Stromal cell of bone marrow (primary cell): ENCODE measurements at regions not wholly inside any gene's neighbourhood (a gene's known extent, or its start where the extent isn't known, plus 50 kb on each side); places are given as distances from the start of the nearest gene placed in this dataset.
"Not testable (repeated sequence)": the region's sequence is repeated elsewhere in the genome, so short reads cannot be mapped to it uniquely, and the experiment has no call there.

Source experiments
- DNase-seq: peaks from one replicate; pipeline ENCODE4 v3.0.0-alpha.2; 2012; ENCODE audit warnings: low read depth

- DNase-seq, result no peak
These were observed 351.0 kb upstream of the NFIA start for GRCh38 chr1:60731321-60731720.

- no peak for DNase-seq
These were observed 354.8 kb upstream of the NFIA start for GRCh38 chr1:60727552-60727951.

DNA sequence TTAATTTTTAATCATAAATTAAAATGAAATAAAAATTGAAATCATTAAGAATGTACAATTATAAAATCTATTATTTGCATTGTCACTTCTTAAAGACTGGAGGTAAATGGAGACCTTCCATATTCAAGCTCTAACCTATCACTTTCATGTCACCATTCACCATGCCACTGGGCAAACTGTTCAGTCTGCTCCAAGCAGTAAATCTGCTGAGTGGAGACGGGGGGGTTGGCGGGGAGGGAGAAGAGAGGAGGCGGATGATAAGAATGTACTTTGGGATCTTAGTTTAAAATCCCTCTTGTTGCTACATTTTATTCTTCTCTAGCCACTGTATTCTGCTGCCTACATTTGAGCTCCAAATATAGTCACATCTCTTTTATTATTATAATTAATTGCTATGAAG lies 365.9 kb upstream of the NFIA start:
- DNase-seq, result no peak

DNA sequence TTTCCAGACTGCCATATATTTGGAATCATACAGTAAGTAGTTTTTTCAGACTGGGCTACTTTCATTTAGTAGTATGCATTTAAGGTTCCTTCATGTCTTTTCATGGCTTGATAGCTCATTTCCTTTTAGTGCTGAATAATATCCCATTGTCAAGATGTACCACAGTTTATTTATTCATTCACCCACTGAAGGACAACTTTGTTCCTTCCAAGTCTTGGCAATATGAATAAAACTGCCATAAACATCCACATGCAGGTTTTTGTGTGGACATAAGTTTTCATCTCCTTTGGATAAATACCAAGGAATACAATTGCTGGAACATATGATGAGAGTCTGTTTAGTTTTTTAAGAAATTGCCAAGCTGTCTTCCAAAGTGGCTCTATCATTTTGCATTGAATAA lies 366.4 kb upstream of the NFIA start:
- DNase-seq, result no peak

- DNase-seq, result no peak
These were observed 372.9 kb upstream of the NFIA start for GRCh38 chr1:60709426-60709825.

DNA sequence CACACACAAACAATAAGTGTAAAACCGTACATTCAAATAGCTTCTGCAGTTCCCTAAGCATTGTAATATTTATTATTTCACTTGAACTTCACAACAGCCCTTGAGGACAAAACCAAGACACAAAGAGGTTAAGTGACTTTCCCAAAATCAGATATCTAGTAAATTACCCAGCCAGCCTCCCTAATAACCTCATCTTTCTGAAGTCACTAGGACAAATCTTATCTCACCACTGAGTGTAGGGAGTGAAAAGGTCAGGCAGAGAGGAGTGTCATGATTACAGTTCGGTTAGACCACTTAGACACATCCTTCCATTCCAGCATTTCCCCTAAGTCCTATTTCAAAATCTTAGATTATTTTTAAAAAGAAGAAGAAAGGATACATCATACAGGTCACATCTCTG lies 377.3 kb upstream of the NFIA start:
- DNase-seq, result no peak

DNA sequence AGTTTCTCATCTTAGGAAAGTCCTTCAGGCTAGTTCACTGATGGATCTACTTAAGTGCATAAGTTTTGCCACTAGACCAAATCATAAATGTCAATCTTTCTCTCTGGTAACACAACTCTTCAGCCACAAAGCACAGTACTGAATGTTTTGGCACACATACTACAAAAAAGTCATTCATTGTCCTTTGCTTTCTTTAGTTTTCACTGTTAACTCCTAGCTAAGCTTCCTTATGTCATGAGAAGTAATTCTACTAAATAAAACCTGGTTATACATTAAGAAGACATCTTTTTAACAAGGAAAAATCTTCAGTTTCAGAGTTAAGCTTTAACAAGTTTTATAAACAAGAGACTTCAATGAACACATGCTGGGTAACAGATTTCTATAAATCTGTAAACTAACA lies 379.2 kb upstream of the NFIA start:
- DNase-seq, result no peak

- DNase-seq, result no peak
These were observed 383.0 kb upstream of the NFIA start for GRCh38 chr1:60699325-60699724.

GRCh38 chr1:60697204-60697994 lies 385.0 kb upstream of the NFIA start:
- no peak for DNase-seq

- no peak for DNase-seq
These were observed 385.8 kb upstream of the NFIA start for GRCh38 chr1:60696512-60696911.

DNA sequence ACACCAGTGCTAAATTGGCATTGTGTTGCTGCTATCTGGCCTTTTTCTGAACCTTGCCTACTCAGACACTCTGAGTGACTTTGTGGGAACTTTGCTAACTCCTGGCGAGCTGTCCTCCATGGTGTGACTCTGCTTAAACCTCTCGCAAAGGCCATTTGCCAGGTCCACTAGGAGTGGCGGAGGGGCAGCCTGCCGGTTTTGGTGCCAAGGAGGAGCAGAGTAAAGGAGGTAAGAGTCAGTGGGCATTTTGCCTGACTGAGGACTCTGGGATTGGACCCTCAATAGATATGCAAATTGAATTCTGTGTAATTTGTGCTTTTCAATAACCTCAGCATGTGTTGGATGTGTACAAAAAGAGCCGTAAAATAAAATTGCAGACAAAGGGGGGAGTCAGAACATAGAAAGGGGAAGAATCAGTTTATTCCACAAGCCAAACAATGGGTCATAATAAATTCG lies 386.6 kb upstream of the NFIA start:
- DNase-seq, result no peak

GRCh38 chr1:60694980-60695379 lies 387.4 kb upstream of the NFIA start:
- DNase-seq, result no peak

DNA sequence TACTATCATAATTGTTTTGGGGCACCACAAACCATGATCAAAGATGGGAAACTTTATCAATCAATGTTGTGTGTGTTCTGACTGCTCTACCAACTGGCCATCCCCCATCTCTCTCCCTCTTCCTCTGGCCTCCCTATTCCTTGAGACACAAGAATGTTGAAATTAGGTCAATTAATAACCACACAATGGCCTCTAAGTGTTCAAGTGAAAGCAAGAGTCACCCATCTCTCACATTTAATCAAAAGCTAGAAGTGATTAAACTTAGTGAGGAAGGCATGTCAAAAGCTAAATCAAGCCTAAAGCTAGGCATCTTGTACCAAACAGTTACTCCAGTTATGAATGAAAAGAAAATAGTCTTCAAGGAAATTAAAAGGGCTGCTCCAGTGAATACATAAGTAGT lies 390.3 kb upstream of the NFIA start:
- DNase-seq, result no peak

DNA sequence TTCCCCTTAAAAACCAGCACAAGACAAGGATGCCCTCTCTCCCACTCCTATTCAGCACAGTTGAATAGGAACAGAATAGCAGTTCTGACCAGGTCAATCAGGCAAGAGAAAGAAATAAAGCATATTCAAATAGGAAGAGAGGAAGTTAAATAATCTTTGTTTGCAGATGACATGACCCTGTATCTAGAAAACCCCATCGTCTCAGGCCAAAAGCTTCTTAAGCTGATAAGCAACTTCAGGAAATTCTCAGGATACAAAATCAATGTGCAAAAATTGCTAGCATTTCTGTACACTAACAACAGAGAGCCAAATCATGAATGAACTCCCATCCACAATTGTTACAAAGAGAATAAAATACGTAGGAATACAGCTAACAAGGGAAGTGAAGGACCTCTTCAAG lies 394.1 kb upstream of the NFIA start:
- not testable (repeated sequence) for DNase-seq

GRCh38 chr1:60681095-60681860 lies 401.1 kb upstream of the NFIA start:
- DNase-seq, result no peak

DNA sequence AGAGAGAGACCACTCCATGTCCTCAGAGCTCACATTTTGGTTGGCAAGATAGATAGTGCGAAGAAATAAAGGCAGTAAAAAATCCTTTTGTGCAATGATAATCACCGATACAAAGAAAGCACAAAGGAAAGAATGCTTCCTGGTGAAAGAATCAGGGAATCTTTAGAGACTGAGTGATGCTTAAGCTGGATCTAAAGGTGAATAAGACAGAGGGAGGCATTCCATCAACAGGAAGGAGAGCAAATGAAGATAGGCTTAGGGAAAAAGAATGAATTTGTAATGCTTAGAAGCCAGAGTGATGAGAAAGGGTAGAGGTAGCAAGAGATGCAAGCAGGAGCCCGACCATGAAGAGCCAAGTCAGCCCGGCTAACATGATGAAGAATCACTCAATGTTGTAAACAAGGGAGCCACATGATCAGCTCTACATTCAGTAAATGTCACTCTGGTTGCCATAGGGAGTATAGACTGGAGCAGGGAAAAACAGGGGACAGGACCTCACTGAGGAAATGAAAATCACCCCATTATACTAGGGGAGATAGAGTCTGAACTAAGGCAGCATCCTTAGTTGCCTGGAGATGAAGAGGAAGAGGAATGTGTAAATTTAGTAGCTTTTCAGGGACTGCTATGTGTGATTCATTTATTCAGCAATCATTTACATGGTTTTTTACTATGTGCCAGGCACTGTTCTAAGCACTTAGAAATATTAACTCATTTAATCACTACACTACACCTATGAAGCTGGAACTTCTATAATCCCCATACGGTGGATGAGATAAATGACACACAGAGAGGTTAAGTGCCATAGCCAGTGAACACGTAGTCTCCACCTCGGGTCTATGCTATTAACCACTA lies 402.6 kb upstream of the NFIA start:
- no peak for DNase-seq

GRCh38 chr1:60678802-60679201 lies 403.6 kb upstream of the NFIA start:
- no peak for DNase-seq

DNA sequence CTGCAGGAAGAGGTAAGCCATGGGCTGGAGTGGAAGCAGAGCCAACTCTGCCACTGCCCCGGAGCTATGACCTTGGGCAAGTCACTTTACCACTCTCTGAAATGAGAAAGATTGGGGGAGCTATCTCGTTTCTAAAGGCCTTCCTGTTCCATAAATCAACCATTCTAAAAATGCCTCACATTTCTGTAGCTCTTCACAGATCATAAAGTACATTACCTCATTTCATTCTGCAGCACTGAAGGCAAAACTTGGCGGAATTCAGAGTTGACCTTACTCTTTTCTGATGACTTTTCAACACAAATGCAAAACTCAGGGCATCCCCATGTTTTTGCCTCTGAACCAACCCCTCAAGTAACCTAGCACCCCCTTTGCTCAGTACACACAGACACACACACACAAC lies 404.0 kb upstream of the NFIA start:
- DNase-seq, result no peak

DNA sequence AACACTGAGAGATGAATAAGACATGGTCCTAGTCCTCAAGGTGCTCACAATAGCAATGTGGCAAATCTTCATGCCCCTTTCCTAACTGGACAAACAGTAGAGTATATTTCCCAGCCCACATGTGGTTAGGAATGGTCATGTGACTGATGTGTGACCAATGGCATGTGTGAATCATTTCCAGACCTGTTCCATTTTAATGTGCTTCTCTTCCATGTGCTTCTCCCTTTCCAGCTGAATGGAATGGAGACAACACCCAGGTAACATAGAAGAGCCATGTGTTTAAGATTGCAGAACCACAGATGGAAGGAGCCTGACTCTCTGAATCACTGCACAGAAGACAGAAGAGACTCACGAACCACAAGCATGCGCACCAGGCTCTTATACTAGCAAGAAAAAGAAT lies 409.9 kb upstream of the NFIA start:
- no peak for DNase-seq

GRCh38 chr1:60670302-60670701 lies 412.1 kb upstream of the NFIA start:
- no peak for DNase-seq

- DNase-seq, result no peak
These were observed 413.8 kb upstream of the NFIA start for GRCh38 chr1:60668585-60668984.

GRCh38 chr1:60665311-60665710 lies 417.1 kb upstream of the NFIA start:
- no peak for DNase-seq
